AG04449 (cell line): ENCODE measurements at regions not wholly inside any gene's neighbourhood (a gene's known extent, or its start where the extent isn't known, plus 50 kb on each side); places are given as distances from the start of the nearest gene placed in this dataset.
A peak's percentile ranks its signal among the peaks of the same experiment; 100 is the strongest.

Source experiments
- CTCF ChIA-PET: fragments of 350-600 bp; formaldehyde crosslinking; extraction: SDS; loops from one replicate; lab custom pipeline; 2021; ENCODE audit warnings: antibody characterized with exemption; lab: Yijun Ruan, JAX
- POLR2A ChIA-PET: fragments of 400-600, 350-600 bp; formaldehyde crosslinking; extraction: SDS; loops from one replicate; lab custom pipeline; 2020; ENCODE audit warnings: antibody characterized with exemption, inconsistent platforms; lab: Yijun Ruan, JAX
- DNase-seq: peaks from one replicate; pipeline ENCODE4 v3.0.0-alpha.2; 2010; ENCODE audit warnings: low read depth, low spot score
- H3K4me3 ChIP-seq: 2 replicates; pipeline ENCODE4 v1.5.1; 2011; ENCODE audit warnings: low read depth, mild to moderate bottlenecking, control low read depth, low read length
- CTCF ChIP-seq: IDR thresholded peaks from one replicate; pipeline ENCODE4 v1.5.1; 2011; ENCODE audit warnings: mild to moderate bottlenecking, moderate library complexity, low read length, control low read depth, inconsistent platforms; ENCODE audit not compliant: insufficient read depth; ENCODE audit errors: missing control alignments

DNA sequence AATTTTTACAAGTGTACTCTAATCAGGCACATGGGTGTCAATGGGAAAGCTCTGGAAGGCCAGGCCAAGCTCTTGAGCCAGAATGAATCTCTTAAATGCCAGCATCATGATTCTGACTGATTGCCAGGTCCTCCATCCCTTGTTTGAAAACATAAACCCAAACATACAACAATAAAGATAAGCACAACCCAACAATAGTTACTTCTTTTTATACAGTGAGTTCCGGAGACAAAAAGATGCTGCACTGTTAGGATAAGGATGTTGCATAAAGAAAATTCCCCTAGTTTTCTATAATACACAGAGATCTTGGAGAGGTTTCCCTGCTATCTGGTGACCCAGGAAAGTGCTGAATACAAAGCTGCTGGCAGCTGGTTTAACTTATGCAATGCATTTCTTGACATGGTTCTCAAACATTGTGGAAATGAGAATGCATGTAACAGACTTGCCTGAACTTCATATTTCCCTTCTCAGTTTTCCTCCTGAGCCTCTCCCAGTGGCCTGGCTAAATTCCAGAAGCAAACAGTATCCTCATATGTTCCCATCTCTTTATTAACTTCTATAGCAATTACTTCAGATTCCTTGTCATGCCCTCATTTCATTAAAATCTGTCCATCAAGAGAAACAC, 180.1 kb upstream of the PRICKLE2 start:
- no peak overlapping the region for H3K4me3 ChIP-seq
- POLR2A ChIA-PET = interaction anchor here (0.6 kb wide), 1 partner anchor 185 kb away, joined by 3 read pairs; no protein-coding TSS in a partner anchor
- TF ChIP-seq CTCF = no peak
- CTCF ChIA-PET = interaction anchor here (0.6 to 3.4 kb wide), 6 partner anchors 79 to 382 kb away, joined by 3 to 14 read pairs (median 3); partner anchors contain the start of gene PSMD6
- DNase-seq = no peak

- no peak for DNase-seq
- ChIA-PET POLR2A (no interaction called here), CTCF (interaction anchor here (0.9 to 6.0 kb wide), 19 partner anchors 8 to 377 kb away, joined by 3 to 39 read pairs (median 4); partner anchors contain the start of genes PRICKLE2 and PSMD6)
- no peak for TF ChIP-seq CTCF
- H3K4me3 ChIP-seq = no peak overlapping the region
Measured at GRCh38 chr3:64400706-64401105, 175.4 kb upstream of the PRICKLE2 start.

DNA sequence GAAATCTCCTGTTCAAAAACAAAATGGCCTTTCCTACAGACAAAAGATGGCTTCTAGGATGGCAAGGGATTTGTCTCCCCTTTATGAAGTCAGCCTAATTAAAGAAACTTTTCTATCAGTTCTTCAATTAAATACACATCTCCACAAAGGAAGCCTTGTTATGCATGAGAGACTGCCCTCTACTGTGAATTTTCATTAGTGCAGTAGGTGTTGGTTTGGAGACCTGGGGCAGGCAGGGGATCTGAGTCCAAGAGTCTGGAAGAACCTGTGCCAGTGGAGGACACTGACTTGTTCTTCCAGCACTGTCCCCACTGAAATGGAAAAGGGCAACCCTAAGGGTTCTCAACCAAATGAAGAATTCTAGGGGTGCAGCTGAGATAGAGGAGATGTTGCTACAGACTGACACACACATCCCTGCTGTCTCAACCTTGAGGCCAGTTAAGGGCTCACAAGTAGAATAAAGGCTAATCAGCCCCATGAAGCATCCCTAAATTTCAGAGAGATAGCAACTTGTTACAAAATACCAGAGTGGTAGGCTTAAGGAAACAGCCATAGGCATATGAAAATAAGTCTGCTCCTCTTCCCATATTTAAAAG, 174.0 kb upstream of the PRICKLE2 start:
- no peak for DNase-seq
- ChIA-PET POLR2A (interaction anchor here (1.1 kb wide), 1 partner anchor 133 kb away, joined by 4 read pairs; no protein-coding TSS in a partner anchor), CTCF (interaction anchor here (0.7 to 6.0 kb wide), 27 partner anchors 9 to 379 kb away, joined by 3 to 39 read pairs (median 4); partner anchors contain the start of gene PSMD6)
- TF ChIP-seq CTCF = peak; percentile 68
- no peak overlapping the region for H3K4me3 ChIP-seq

GRCh38 chr3:64398476-64398875, 173.2 kb upstream of the PRICKLE2 start:
- no peak for TF ChIP-seq CTCF
- ChIA-PET CTCF (interaction anchor here (0.7 to 6.0 kb wide), 17 partner anchors 10 to 378 kb away, joined by 3 to 39 read pairs (median 4); partner anchors contain the start of gene PSMD6), POLR2A (interaction anchor here (1.1 kb wide), 1 partner anchor 132 kb away, joined by 4 read pairs; no protein-coding TSS in a partner anchor)
- no peak overlapping the region for H3K4me3 ChIP-seq
- no peak for DNase-seq

GRCh38 chr3:64398006-64398405, 172.7 kb upstream of the PRICKLE2 start:
- TF ChIP-seq CTCF = no peak
- H3K4me3 ChIP-seq = no peak overlapping the region
- CTCF ChIA-PET = interaction anchor here (0.7 to 6.0 kb wide), 15 partner anchors 9 to 378 kb away, joined by 3 to 39 read pairs (median 4); partner anchors contain the start of gene PSMD6
- DNase-seq = no peak
- POLR2A ChIA-PET = interaction anchor here (1.1 kb wide), 1 partner anchor 132 kb away, joined by 4 read pairs; no protein-coding TSS in a partner anchor

- no peak overlapping the region for H3K4me3 ChIP-seq
- no peak for TF ChIP-seq CTCF
- POLR2A ChIA-PET = no interaction called here
Measured at GRCh38 chr3:64397573-64397972, 172.3 kb upstream of the PRICKLE2 start.

More at GRCh38 chr3:64397573-64397972, 172.3 kb upstream of the PRICKLE2 start:
- CTCF ChIA-PET = interaction anchor here (1.1 to 6.0 kb wide), 10 partner anchors 84 to 374 kb away, joined by 3 to 39 read pairs (median 7); partner anchors contain the start of gene PSMD6
- no peak for DNase-seq
